ENCODE measurements at regions not wholly inside any gene's neighbourhood (a gene's known extent, or its start where the extent isn't known, plus 50 kb on each side); places are given as distances from the start of the nearest gene placed in this dataset.

GRCh38 chr4:151993521-151993920 is 232.7 kb upstream of the GATB start:
- TF ChIP-seq CTCF (conservative IDR thresholded peaks at IDR 0.05) (no peak), ZFX (IDR thresholded peaks at IDR 0.05) (no peak)
